Activated CD4-positive, alpha-beta T cell treated with anti-CD3 and anti-CD28 coated beads for 36 hours (primary cell): ENCODE measurements at regions not wholly inside any gene's neighbourhood (a gene's known extent, or its start where the extent isn't known, plus 50 kb on each side); places are given as distances from the start of the nearest gene placed in this dataset.

Source experiments
- ATAC-seq: fragments of 200-7000 bp; cut with Tn5 transposase; one replicate; pipeline ENCODE4 v1.10.0; 2021; ENCODE audit warnings: mild to moderate bottlenecking, moderate library complexity
- CTCF ChIA-PET: fragments of 350-600 bp; sonication (Branson Sonifier 250); formaldehyde crosslinking; loops from one replicate; lab custom pipeline; 2021; ENCODE audit warnings: antibody characterized with exemption; lab: Charles Lee
- POLR2A ChIA-PET: fragments of 350-600 bp; sonication (Branson Sonifier 250); formaldehyde crosslinking; loops from one replicate; lab custom pipeline; 2021; ENCODE audit warnings: antibody characterized with exemption, inconsistent platforms; lab: Charles Lee
- DNase-seq: peaks from one replicate; pipeline ENCODE4 v3.0.0-alpha.2; 2020
- H3K27ac Mint-ChIP-seq: one replicate; pipeline ENCODE4 v1.8.0; 2021; ENCODE audit warnings: mixed read lengths
- H3K27me3 Mint-ChIP-seq: one replicate; pipeline ENCODE4 v1.8.0; 2021; ENCODE audit warnings: mixed read lengths
- H3K36me3 Mint-ChIP-seq: one replicate; pipeline ENCODE4 v1.8.0; 2021; ENCODE audit warnings: low read depth, mixed read lengths
- H3K4me1 Mint-ChIP-seq: one replicate; pipeline ENCODE4 v1.8.0; 2021; ENCODE audit warnings: mixed read lengths
- H3K4me3 Mint-ChIP-seq: one replicate; pipeline ENCODE4 v1.8.0; 2021; ENCODE audit warnings: mild to moderate bottlenecking, moderate library complexity, mixed read lengths
- H3K9me3 Mint-ChIP-seq: one replicate; pipeline ENCODE4 v1.8.0; 2021; ENCODE audit warnings: low read depth, mixed read lengths
- intact Hi-C, 2 experiments: fragments of 100-400 bp; cut with DNase I in 1 of 2; cut with micrococcal nuclease in 1 of 2; formaldehyde crosslinking; loops; one replicate each; pipeline versions ENCODE4 v1.14.2 to v1.15.1; 2022 to 2024; cut with DNase I, micrococcal nuclease

DNA sequence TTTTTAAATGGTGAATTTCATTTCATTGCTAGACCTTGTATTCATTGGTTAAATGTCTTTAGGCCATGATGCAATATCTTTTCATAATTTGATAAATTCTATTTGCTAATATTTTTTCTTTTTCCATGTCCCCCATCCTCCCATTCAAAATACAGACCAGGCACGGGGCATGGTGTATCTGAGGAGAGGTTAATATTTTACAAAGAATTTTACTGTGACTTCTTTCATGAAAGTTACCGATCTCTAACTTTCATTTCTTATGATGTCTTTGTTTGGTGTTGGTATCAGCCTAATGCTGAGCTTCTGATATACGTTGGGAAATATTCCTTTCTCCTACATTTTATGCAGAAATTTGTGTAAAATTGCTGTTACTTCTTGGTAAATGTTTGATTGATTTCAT is 216.7 kb upstream of the IGFBP3 start:
- ATAC-seq: no peak
- intact Hi-C loops: no loop called here
- POLR2A ChIA-PET: interaction anchor here (0.6 kb wide), 1 partner anchor 175 kb away, joined by 4 read pairs; no protein-coding TSS in a partner anchor
- no peaks in the 10 kb centered on the region for H3K27me3 Mint-ChIP-seq
- no peak overlapping the region for H3K27ac Mint-ChIP-seq
- no peaks in the 10 kb centered on the region for H3K4me1 Mint-ChIP-seq
- H3K36me3 Mint-ChIP-seq: no peaks in the 10 kb centered on the region
- H3K4me3 Mint-ChIP-seq: no peak overlapping the region
- H3K9me3 Mint-ChIP-seq: no peaks in the 10 kb centered on the region
- CTCF ChIA-PET: no interaction called here
- DNase-seq: no peak

DNA sequence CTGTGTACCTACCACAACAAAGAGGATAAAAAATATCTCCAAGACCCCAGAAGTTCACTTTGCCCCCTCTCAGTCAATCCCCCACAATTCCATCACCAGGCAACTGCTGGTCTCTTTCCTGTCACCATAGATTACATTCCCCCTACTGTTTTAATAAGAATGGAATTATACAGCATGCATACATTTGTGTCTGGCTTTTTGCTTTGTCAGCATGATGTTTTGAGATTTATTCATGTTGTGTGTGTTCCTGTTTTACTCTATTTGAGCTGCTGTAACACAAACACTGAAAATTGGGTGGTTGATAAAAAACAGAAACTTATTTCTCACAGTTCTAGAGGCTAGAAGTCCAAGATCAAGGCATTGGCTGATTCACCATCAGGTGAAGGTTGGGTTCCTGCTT is 214.5 kb upstream of the IGFBP3 start:
- H3K27ac Mint-ChIP-seq: no peak overlapping the region
- DNase-seq (no peak), ATAC-seq (no peak)
- no peaks in the 10 kb centered on the region for H3K27me3 Mint-ChIP-seq
- no peaks in the 10 kb centered on the region for H3K9me3 Mint-ChIP-seq
- no peak overlapping the region for H3K4me3 Mint-ChIP-seq
- H3K4me1 Mint-ChIP-seq: no peaks in the 10 kb centered on the region
- ChIA-PET CTCF (interaction anchor here (0.7 kb wide), 1 partner anchor 912 kb away, joined by 4 read pairs; no protein-coding TSS in a partner anchor), POLR2A (no interaction called here)
- intact Hi-C loops: no loop called here
- H3K36me3 Mint-ChIP-seq: no peaks in the 10 kb centered on the region

DNA sequence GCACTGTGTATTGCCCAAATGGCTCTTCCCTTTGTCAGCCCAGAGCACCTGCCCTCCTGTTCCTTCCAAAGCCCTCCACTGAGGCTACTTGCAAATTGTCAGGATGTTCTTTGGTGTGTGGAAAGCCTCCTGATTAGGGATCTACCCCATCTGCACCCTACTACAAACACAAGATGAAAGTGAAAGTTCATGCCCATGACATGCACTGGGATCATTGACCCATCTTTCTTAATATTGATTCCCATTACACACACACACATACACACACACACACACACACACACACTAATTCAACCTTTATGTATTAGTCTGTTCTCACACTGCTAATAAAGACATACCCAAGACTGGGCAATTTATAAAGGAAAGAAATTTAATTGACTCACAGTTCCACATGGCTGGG is 213.7 kb upstream of the IGFBP3 start:
- CTCF ChIA-PET: no interaction called here
- no peaks in the 10 kb centered on the region for H3K27me3 Mint-ChIP-seq

DNA sequence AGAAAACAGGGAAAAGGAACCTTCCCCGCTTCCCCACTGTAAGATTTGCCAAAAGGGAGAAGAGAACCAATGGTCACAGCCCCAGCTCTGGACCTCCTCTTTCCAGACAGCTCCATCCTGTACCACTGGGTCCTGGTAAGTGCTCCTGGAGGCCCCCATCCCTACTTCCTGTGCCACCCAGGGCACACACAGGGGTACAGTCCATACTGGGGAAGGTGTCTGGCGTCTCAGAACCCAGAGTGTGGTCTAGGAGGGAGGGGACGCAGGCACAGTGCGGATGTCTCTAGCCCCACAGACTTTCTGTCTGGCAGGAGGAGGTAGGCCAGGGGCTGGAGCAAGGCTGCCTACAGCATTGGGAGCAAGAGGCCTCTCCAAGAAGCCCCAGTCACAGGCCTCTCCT is 213.3 kb upstream of the IGFBP3 start:
- no peaks in the 10 kb centered on the region for H3K4me1 Mint-ChIP-seq
- H3K9me3 Mint-ChIP-seq: no peaks in the 10 kb centered on the region
- ChIA-PET CTCF (no interaction called here), POLR2A (no interaction called here)
- intact Hi-C loops: no loop called here
- no peak for DNase-seq
- H3K27me3 Mint-ChIP-seq: no peaks in the 10 kb centered on the region
- no peak overlapping the region for H3K27ac Mint-ChIP-seq
- no peak for ATAC-seq
- no peaks in the 10 kb centered on the region for H3K36me3 Mint-ChIP-seq
- no peak overlapping the region for H3K4me3 Mint-ChIP-seq

More for the DNA sequence above, 213.7 kb upstream of the IGFBP3 start:
- POLR2A ChIA-PET: no interaction called here
- DNase-seq (no peak), ATAC-seq (no peak)
- no peaks in the 10 kb centered on the region for H3K4me1 Mint-ChIP-seq
- H3K27ac Mint-ChIP-seq: no peak overlapping the region
- no peaks in the 10 kb centered on the region for H3K36me3 Mint-ChIP-seq
- intact Hi-C loops: no loop called here
- no peak overlapping the region for H3K4me3 Mint-ChIP-seq
- H3K9me3 Mint-ChIP-seq: no peaks in the 10 kb centered on the region

DNA sequence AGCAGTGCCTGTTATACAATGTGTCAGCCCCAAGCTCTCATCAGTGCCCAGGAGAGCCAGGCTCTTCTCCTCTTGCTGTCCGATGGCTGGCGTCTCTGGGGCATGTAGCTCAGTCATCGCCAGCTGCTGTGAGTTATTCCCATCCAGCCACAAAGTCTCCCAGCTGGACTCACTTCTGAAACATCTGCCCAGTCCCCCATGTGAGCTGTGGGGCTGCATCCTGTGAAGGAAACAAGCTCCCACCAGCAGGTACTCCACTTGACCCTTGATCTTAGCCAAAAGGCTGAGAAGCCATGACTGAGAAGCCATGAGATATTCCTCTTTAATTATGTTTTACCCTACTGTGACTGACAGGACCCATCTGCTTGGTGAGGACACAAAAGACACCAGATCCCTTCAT is 212.7 kb upstream of the IGFBP3 start:
- ChIA-PET POLR2A (no interaction called here), CTCF (interaction anchor here (1.0 kb wide), 1 partner anchor 61 kb away, joined by 3 read pairs; no protein-coding TSS in a partner anchor)
- no peaks in the 10 kb centered on the region for H3K27me3 Mint-ChIP-seq
- DNase-seq (no peak), ATAC-seq (no peak)
- H3K4me3 Mint-ChIP-seq: no peak overlapping the region
- no peaks in the 10 kb centered on the region for H3K9me3 Mint-ChIP-seq
- no peaks in the 10 kb centered on the region for H3K36me3 Mint-ChIP-seq
- no peaks in the 10 kb centered on the region for H3K4me1 Mint-ChIP-seq
- no peak overlapping the region for H3K27ac Mint-ChIP-seq
- intact Hi-C loops: no loop called here

DNA sequence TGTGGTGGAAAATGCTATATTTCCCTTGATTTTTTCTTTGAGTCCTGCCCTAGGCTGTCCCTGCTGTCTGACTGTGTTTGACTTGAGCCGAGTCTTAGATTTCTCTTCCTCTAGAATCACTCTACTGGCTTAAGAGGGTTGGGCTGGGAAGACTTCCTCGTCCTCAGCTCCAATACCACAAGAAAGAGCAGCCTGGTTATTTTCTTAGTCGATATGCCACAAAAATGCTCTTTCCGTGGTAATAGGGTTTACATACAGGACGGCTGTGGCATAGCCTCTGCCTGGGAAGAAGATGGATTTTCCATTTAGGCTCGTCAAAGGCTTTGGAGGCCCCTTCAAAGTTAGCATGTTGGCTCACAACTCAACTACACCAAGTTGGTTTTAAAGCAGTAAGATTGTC is 212.0 kb upstream of the IGFBP3 start:
- no peaks in the 10 kb centered on the region for H3K27me3 Mint-ChIP-seq
- intact Hi-C loops: no loop called here

DNA sequence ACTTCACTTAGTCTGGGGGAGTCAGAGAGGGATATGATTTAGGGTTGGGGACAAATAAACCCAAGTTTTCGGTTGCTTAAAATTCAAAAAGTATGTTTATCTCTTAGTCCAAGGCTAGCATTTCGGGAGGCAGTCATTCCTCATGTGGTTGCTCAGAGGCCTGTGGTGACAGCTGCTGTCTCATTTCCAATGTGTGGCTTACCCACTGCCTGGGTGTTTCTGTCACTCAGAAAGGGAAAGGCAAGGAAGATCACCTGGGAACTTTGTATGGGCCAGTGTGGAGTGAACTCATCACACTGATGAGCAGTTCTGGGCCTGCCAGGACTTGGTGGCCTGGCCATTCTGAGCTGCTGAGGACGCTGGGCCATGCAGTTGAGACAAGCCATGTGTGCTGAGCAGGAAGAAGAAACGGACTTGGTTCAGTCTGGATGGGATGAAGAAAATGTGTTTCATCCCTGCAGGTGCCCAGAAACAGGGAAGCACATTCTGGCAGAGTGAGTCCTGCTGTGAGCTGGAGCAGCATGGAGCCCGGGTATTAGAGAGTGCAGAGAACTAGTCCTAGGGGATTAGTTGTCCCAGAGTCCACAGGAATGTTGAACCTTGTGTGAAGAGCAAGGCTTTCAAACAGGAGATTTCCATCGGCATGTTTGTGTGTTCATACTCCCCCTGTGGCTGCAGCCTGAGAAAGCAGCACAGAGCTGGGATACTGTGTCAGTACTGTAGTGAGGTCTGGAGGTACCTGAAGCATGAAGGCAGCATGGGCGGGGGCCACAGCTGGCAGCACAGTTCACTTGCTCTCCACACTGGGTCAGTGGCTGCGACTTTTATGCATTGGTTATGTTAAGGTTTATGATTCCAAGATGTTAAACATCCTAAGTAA is 211.1 kb upstream of the IGFBP3 start:
- no peaks in the 10 kb centered on the region for H3K9me3 Mint-ChIP-seq
- CTCF ChIA-PET: no interaction called here
- POLR2A ChIA-PET: no interaction called here
- ATAC-seq (no peak), DNase-seq (no peak)
- no peaks in the 10 kb centered on the region for H3K36me3 Mint-ChIP-seq
- no peaks in the 10 kb centered on the region for H3K4me1 Mint-ChIP-seq
- H3K27me3 Mint-ChIP-seq: no peaks in the 10 kb centered on the region
- H3K27ac Mint-ChIP-seq: no peak overlapping the region
- intact Hi-C loops: no loop called here
- H3K4me3 Mint-ChIP-seq: no peak overlapping the region

More for the DNA sequence above, 212.0 kb upstream of the IGFBP3 start:
- no peak for DNase-seq
- ChIA-PET POLR2A (no interaction called here), CTCF (interaction anchor here (1.0 kb wide), 1 partner anchor 61 kb away, joined by 3 read pairs; no protein-coding TSS in a partner anchor)
- H3K4me1 Mint-ChIP-seq: no peaks in the 10 kb centered on the region
- no peak overlapping the region for H3K27ac Mint-ChIP-seq
- no peak overlapping the region for H3K4me3 Mint-ChIP-seq
- no peaks in the 10 kb centered on the region for H3K36me3 Mint-ChIP-seq
- no peak for ATAC-seq
- no peaks in the 10 kb centered on the region for H3K9me3 Mint-ChIP-seq

DNA sequence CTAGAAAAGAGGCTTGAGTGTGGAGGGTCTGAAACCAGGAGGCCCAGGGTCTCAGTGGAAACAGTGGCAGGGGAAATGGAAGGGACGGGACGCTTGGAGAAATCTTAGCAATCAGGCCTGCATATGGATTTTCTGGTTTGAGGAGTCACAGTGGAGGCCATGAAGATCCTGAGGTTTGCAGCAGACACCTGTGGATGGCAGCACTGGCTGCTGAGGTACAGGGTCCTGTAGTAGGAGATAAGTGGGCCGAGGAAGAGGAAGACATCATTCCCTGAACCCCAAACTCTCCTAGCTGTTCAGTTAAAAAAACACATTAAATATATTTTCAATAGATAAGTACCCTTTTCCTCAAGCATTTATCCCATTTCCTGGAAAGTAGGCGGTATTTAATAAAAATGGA is 208.8 kb upstream of the IGFBP3 start:
- Mint-ChIP-seq H3K36me3 (no peaks in the 10 kb centered on the region), H3K9me3 (no peaks in the 10 kb centered on the region), H3K4me1 (no peaks in the 10 kb centered on the region), H3K27ac (no peak overlapping the region), H3K4me3 (no peak overlapping the region), H3K27me3 (no peaks in the 10 kb centered on the region)
- ChIA-PET CTCF (interaction anchor here (0.5 kb wide), 1 partner anchor 59 kb away, joined by 3 read pairs; no protein-coding TSS in a partner anchor), POLR2A (no interaction called here)
- ATAC-seq: no peak
- intact Hi-C loops: no loop called here
- DNase-seq: no peak

DNA sequence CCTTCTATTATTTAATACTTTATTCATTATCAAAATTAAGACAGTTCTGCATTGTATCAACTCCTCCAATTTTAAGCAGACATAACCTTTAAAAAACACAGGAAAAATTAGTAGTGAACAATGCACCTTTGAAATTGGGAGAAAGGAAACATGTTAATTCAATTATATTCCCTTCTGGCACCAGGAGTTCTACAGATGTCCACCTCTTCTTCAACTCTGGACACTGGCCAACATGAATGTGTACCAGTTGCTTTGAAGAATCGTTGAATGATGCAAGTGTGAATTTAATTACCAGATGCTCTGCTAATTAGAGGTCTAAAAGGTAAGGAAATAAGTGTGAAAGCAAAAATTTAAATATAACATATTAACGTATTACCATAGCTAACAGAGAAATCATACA is 206.7 kb upstream of the IGFBP3 start:
- no peaks in the 10 kb centered on the region for H3K36me3 Mint-ChIP-seq
- ChIA-PET POLR2A (no interaction called here), CTCF (no interaction called here)
- DNase-seq (no peak), ATAC-seq (no peak)
- no peaks in the 10 kb centered on the region for H3K9me3 Mint-ChIP-seq
- peaks cover 6% of the 10 kb centered on the region for H3K27me3 Mint-ChIP-seq
- H3K27ac Mint-ChIP-seq: no peak overlapping the region
- no peaks in the 10 kb centered on the region for H3K4me1 Mint-ChIP-seq
- no peak overlapping the region for H3K4me3 Mint-ChIP-seq
- intact Hi-C loops: no loop called here

DNA sequence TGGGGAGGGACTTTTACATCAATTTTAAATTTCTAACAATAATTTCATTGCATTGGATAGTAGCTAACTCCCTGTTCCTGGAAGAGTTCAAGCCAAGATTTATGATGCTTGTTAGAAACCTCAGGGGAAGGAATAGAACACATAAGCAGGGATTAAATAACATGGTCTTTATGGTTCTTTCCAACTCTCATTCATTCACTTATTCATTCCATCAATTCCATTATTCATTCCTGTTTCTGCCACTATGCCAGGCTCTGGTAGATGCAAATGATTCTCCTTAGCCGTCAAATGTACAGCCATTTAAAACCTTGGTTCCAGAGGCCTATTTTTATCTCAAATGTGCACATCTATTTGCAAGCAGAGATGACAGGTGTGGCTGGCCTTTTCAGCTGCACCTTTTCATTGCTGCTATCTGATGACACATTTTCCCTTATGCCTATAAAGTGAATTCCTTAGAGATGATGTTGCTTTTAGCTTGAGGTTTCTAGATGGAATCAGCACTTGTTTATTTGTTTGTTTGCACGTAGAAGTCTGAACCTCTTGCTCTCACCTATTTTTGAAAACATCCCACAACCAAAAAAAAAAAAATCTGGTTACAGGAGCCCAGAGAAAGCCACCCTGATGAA is 205.7 kb upstream of the IGFBP3 start:
- ChIA-PET CTCF (interaction anchor here (0.6 kb wide), 1 partner anchor 1127 kb away, joined by 3 read pairs; no protein-coding TSS in a partner anchor), POLR2A (no interaction called here)
- peaks cover 6% of the 10 kb centered on the region for H3K27me3 Mint-ChIP-seq
- no peaks in the 10 kb centered on the region for H3K9me3 Mint-ChIP-seq
- no peaks in the 10 kb centered on the region for H3K4me1 Mint-ChIP-seq
- DNase-seq: no peak
- intact Hi-C loops: no loop called here
- H3K36me3 Mint-ChIP-seq: no peaks in the 10 kb centered on the region
- ATAC-seq: no peak
- no peak overlapping the region for H3K4me3 Mint-ChIP-seq
- H3K27ac Mint-ChIP-seq: no peak overlapping the region

DNA sequence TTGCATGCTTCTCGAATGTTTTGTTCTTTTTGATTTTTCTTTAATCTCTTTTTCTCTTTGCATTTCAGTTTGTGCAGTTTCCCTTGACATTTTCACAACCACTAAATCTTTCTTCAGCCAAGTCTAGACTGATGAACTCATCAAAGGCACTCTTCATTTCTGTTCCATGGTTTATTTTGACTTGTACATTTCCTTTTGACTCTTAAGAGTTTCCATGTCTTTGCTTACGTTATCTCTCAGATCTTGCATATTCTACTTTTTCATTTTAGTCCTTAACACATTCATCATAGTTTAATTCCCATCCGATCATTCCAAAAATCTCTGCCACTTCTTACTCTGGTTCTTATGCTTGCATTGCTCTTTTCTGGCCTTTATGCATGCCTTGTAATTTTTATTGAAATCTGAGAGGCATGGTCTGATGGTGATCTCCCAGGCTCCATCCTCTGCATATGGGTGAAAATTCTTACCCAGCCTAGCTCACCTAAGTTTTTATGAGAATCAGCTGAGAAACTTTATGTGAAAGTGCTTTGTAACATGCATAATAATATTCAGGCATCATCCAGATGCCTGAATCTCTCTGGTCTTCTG is 202.8 kb upstream of the IGFBP3 start:
- no peak for DNase-seq
- Mint-ChIP-seq H3K27ac (no peak overlapping the region), H3K4me3 (no peak overlapping the region), H3K4me1 (no peaks in the 10 kb centered on the region), H3K9me3 (no peaks in the 10 kb centered on the region), H3K27me3 (peaks cover 6% of the 10 kb centered on the region), H3K36me3 (no peaks in the 10 kb centered on the region)
- no peak for ATAC-seq
- ChIA-PET CTCF (no interaction called here), POLR2A (no interaction called here)
- intact Hi-C loops: no loop called here
